Right atrium auricular region (tissue), 2 donors: ENCODE measurements at regions not wholly inside any gene's neighbourhood (a gene's known extent, or its start where the extent isn't known, plus 50 kb on each side); places are given as distances from the start of the nearest gene placed in this dataset.

ENCODE experiments used
- DNase-seq: peaks from one replicate; pipeline ENCODE4 v3.0.0-alpha.2; 2019; ENCODE audit warnings: low spot score
- H3K27ac ChIP-seq, 2 donors: fragments of 200-600 bp; sonication (generic); 1 replicate in 1 of 2; 2 replicates in 1 of 2; pipeline ENCODE4 v1.5.1; 2016 to 2019
- H3K27me3 ChIP-seq, 2 donors: fragments of 200-600 bp; sonication (generic); one replicate each; pipeline versions ENCODE4 v1.5.1 to v1.6.0; 2017 to 2019
- H3K36me3 ChIP-seq: fragments of 200-600 bp; sonication (generic); one replicate; pipeline ENCODE4 v1.5.1; 2016
- H3K4me1 ChIP-seq, 2 donors: fragments of 200-600 bp; sonication (generic); one replicate each; pipeline versions ENCODE4 v1.5.1 to v1.6.0; 2017 to 2019
- H3K4me3 ChIP-seq, 2 donors: fragments of 200-600 bp; sonication (generic); 1 replicate in 1 of 2; 2 replicates in 1 of 2; pipeline ENCODE4 v1.5.1; 2017 to 2019; ENCODE audit warnings: mild to moderate bottlenecking in 1 of 2, moderate library complexity in 1 of 2
- H3K9me3 ChIP-seq, 2 donors: fragments of 200-600 bp; sonication (generic); one replicate each; pipeline ENCODE4 v1.5.1; 2019
- CTCF ChIP-seq, 2 donors: fragments of 200-600 bp; sonication (generic); IDR thresholded peaks; one replicate each; pipeline ENCODE4 v1.5.1; 2019; ENCODE audit warnings: antibody characterized with exemption in 2 of 2

GRCh38 chr6:146990821-146991798 lies 213.1 kb upstream of the STXBP5 start:
- no peaks in the 10 kb centered on the region for H3K4me1 ChIP-seq
- no peak for DNase-seq
- TF ChIP-seq CTCF (IDR thresholded peaks at IDR 0.05) = no peak
- H3K9me3 ChIP-seq = peaks cover 0 to 6% of the 10 kb centered on the region in 2 donors
- H3K27ac ChIP-seq = no peak overlapping the region
- H3K4me3 ChIP-seq = no peak overlapping the region
- no peaks in the 10 kb centered on the region for H3K36me3 ChIP-seq
- H3K27me3 ChIP-seq = no peaks in the 10 kb centered on the region

GRCh38 chr6:146997062-146997461 lies 207.2 kb upstream of the STXBP5 start:
- H3K4me1 ChIP-seq = no peaks in the 10 kb centered on the region
- H3K9me3 ChIP-seq = peaks cover 0 to 6% of the 10 kb centered on the region in 2 donors
- no peak for DNase-seq
- no peak overlapping the region for H3K27ac ChIP-seq
- H3K27me3 ChIP-seq = no peaks in the 10 kb centered on the region
- TF ChIP-seq CTCF (IDR thresholded peaks at IDR 0.05) = no peak
- H3K36me3 ChIP-seq = no peaks in the 10 kb centered on the region
- no peak overlapping the region for H3K4me3 ChIP-seq

- TF ChIP-seq CTCF (IDR thresholded peaks at IDR 0.05) = no peak
- H3K27ac ChIP-seq = no peak overlapping the region
- DNase-seq = no peak
Measured at GRCh38 chr6:146999766-147000165, 204.5 kb upstream of the STXBP5 start.

GRCh38 chr6:147000545-147001488 lies 203.4 kb upstream of the STXBP5 start:
- Histone ChIP-seq H3K36me3 (no peaks in the 10 kb centered on the region), H3K27me3 (no peaks in the 10 kb centered on the region), H3K9me3 (no peaks in the 10 kb centered on the region), H3K4me1 (no peaks in the 10 kb centered on the region), H3K27ac (no peak overlapping the region), H3K4me3 (no peak overlapping the region)
- no peak for DNase-seq
- TF ChIP-seq CTCF (IDR thresholded peaks at IDR 0.05) = no peak

More at GRCh38 chr6:146999766-147000165, 204.5 kb upstream of the STXBP5 start:
- H3K36me3 ChIP-seq = no peaks in the 10 kb centered on the region
- H3K9me3 ChIP-seq = no peaks in the 10 kb centered on the region
- no peak overlapping the region for H3K4me3 ChIP-seq
- H3K27me3 ChIP-seq = no peaks in the 10 kb centered on the region
- no peaks in the 10 kb centered on the region for H3K4me1 ChIP-seq

GRCh38 chr6:147001621-147002020 lies 202.6 kb upstream of the STXBP5 start:
- no peaks in the 10 kb centered on the region for H3K4me1 ChIP-seq
- no peaks in the 10 kb centered on the region for H3K9me3 ChIP-seq
- no peaks in the 10 kb centered on the region for H3K36me3 ChIP-seq
- no peak for TF ChIP-seq CTCF (IDR thresholded peaks at IDR 0.05)
- H3K27me3 ChIP-seq = no peaks in the 10 kb centered on the region
- no peak overlapping the region for H3K27ac ChIP-seq
- DNase-seq = no peak
- no peak overlapping the region for H3K4me3 ChIP-seq
